H9 (cell line): ENCODE measurements at regions not wholly inside any gene's neighbourhood (a gene's known extent, or its start where the extent isn't known, plus 50 kb on each side); places are given as distances from the start of the nearest gene placed in this dataset.

Experiments
- DNase-seq: peaks from one replicate; pipeline ENCODE4 v3.0.0-alpha.2; 2017
- H2AFZ ChIP-seq: one replicate; pipeline ENCODE4 v1.6.1; 2013; ENCODE audit warnings: mild to moderate bottlenecking, low read length, control low read depth, moderate library complexity
- H2AK5ac ChIP-seq: 2 replicates; pipeline ENCODE4 v1.6.1; 2013; ENCODE audit warnings: low read length, control low read depth, mixed read lengths; ENCODE audit not compliant: insufficient read length
- H2BK120ac ChIP-seq: one replicate; pipeline ENCODE4 v1.6.1; 2013; ENCODE audit warnings: low read depth, mild to moderate bottlenecking, low read length, control low read depth, inconsistent platforms; ENCODE audit not compliant: poor library complexity, severe bottlenecking
- H2BK12ac ChIP-seq: 2 replicates; pipeline ENCODE4 v1.6.1; 2013; ENCODE audit warnings: low read length, control low read depth, mixed read lengths, low read depth; ENCODE audit not compliant: insufficient read length
- H2BK15ac ChIP-seq: 2 replicates; pipeline ENCODE4 v1.6.1; 2013; ENCODE audit warnings: low read depth, low read length, control low read depth
- H2BK20ac ChIP-seq: one replicate; pipeline ENCODE4 v1.6.1; 2013; ENCODE audit warnings: low read depth, mild to moderate bottlenecking, low read length, control low read depth, inconsistent platforms; ENCODE audit not compliant: poor library complexity, severe bottlenecking
- H2BK5ac ChIP-seq: 2 replicates; pipeline ENCODE4 v1.6.1; 2013; ENCODE audit warnings: low read length, control low read depth, mixed read lengths; ENCODE audit not compliant: insufficient read length
- H3K14ac ChIP-seq: 2 replicates; pipeline ENCODE4 v1.6.1; 2013; ENCODE audit warnings: low read length, control low read depth; ENCODE audit not compliant: insufficient read depth
- H3K18ac ChIP-seq: 2 replicates; pipeline ENCODE4 v1.6.1; 2013; ENCODE audit warnings: low read depth, mild to moderate bottlenecking, mixed read lengths, low read length, control low read depth; ENCODE audit not compliant: insufficient read length
- H3K23ac ChIP-seq: 2 replicates; pipeline ENCODE4 v1.6.1; 2013; ENCODE audit warnings: low read length, control low read depth, mixed read lengths, low read depth; ENCODE audit not compliant: insufficient read length
- H3K23me2 ChIP-seq: 2 replicates; pipeline ENCODE4 v1.6.1; 2013; ENCODE audit warnings: low read depth, mild to moderate bottlenecking, mixed read lengths, low read length, control low read depth; ENCODE audit not compliant: insufficient read length, poor library complexity, severe bottlenecking
- H3K27ac ChIP-seq: 2 replicates; pipeline ENCODE4 v1.5.1; 2013; ENCODE audit warnings: low read length, control low read depth, mixed read lengths, low read depth; ENCODE audit not compliant: insufficient read length
- H3K27me3 ChIP-seq: 2 replicates; pipeline ENCODE4 v1.6.1; 2013; ENCODE audit warnings: low read length, control low read depth, inconsistent platforms; ENCODE audit not compliant: insufficient read depth
- H3K4ac ChIP-seq: 2 replicates; pipeline ENCODE4 v1.6.1; 2013; ENCODE audit warnings: low read depth, mild to moderate bottlenecking, control low read depth, inconsistent platforms, low read length, moderate library complexity
- H3K4me1 ChIP-seq: 2 replicates; pipeline ENCODE4 v1.6.1; 2013; ENCODE audit warnings: low read length, control low read depth, inconsistent platforms; ENCODE audit not compliant: insufficient read depth
- H3K4me2 ChIP-seq: 2 replicates; pipeline ENCODE4 v1.6.1; 2013; ENCODE audit warnings: low read length, control low read depth, mixed read lengths; ENCODE audit not compliant: insufficient read length, insufficient read depth
- H3K56ac ChIP-seq: 2 replicates; pipeline ENCODE4 v1.6.1; 2013; ENCODE audit warnings: low read depth, mild to moderate bottlenecking, mixed read lengths, low read length, control low read depth; ENCODE audit not compliant: insufficient read length
- H3K79me1 ChIP-seq: 2 replicates; pipeline ENCODE4 v1.6.1; 2013; ENCODE audit warnings: low read depth, mild to moderate bottlenecking, moderate library complexity, low read length, control low read depth, inconsistent platforms; ENCODE audit not compliant: insufficient read depth, poor library complexity, severe bottlenecking
- H3K79me2 ChIP-seq: 2 replicates; pipeline ENCODE4 v1.6.1; 2013; ENCODE audit warnings: low read length, control low read depth, inconsistent platforms; ENCODE audit not compliant: insufficient read depth
- H3K9ac ChIP-seq: 2 replicates; pipeline ENCODE4 v1.6.1; 2013; ENCODE audit warnings: low read length, control low read depth, mixed read lengths; ENCODE audit not compliant: insufficient read length; ENCODE audit errors: extremely low read depth
- H3K9me3 ChIP-seq: one replicate; pipeline ENCODE4 v1.6.1; 2013; ENCODE audit warnings: low read depth, low read length, inconsistent platforms; ENCODE audit not compliant: control insufficient read depth
- H3T11ph ChIP-seq: one replicate; pipeline ENCODE4 v1.6.1; 2013; ENCODE audit warnings: mild to moderate bottlenecking, low read length, control low read depth, inconsistent platforms
- H4K20me1 ChIP-seq: one replicate; pipeline ENCODE4 v1.6.1; 2013; ENCODE audit not compliant: control insufficient read depth, insufficient read length, insufficient read depth
- H4K5ac ChIP-seq: 2 replicates; pipeline ENCODE4 v1.6.1; 2013; ENCODE audit warnings: low read depth, mild to moderate bottlenecking, mixed read lengths, low read length, control low read depth; ENCODE audit not compliant: insufficient read length
- H4K8ac ChIP-seq: replicated peaks from 2 replicates; pipeline ENCODE4 v1.6.1; 2013; ENCODE audit warnings: low read length, control low read depth, mixed read lengths, low read depth; ENCODE audit not compliant: insufficient read length
- H4K91ac ChIP-seq: 2 replicates; pipeline ENCODE4 v1.6.1; 2013; ENCODE audit warnings: low read depth, mild to moderate bottlenecking, moderate library complexity, mixed read lengths, low read length, control low read depth; ENCODE audit not compliant: insufficient read length
- H3K27ac Mint-ChIP-seq, 3 experiments: 2 replicates in 2 of 3; 3 replicates in 1 of 3; pipeline ENCODE4 v1.8.0; 2020 to 2021; ENCODE audit warnings: mixed read lengths in 3 of 3, mild to moderate bottlenecking in 1 of 3, moderate library complexity in 1 of 3
- H3K27me3 Mint-ChIP-seq: 2 replicates; pipeline ENCODE4 v1.8.0; 2021; ENCODE audit warnings: low read depth, mild to moderate bottlenecking, moderate library complexity, mixed read lengths
- H3K36me3 Mint-ChIP-seq, 3 experiments: 2 replicates in 2 of 3; 3 replicates in 1 of 3; pipeline ENCODE4 v1.8.0; 2020 to 2021; ENCODE audit warnings: low read depth in 3 of 3, mixed read lengths in 3 of 3; ENCODE audit not compliant: insufficient read depth in 1 of 3
- H3K4me1 Mint-ChIP-seq, 2 experiments: 2 replicates each; pipeline ENCODE4 v1.8.0; 2020; ENCODE audit warnings: mixed read lengths in 2 of 2
- H3K4me3 Mint-ChIP-seq, 2 experiments: 2 replicates in 1 of 2; 3 replicates in 1 of 2; pipeline ENCODE4 v1.8.0; 2020 to 2021; ENCODE audit warnings: mild to moderate bottlenecking in 2 of 2, mixed read lengths in 2 of 2, moderate library complexity in 1 of 2
- H3K9me3 Mint-ChIP-seq, 2 experiments: 2 replicates in 1 of 2; 3 replicates in 1 of 2; pipeline ENCODE4 v1.8.0; 2020; ENCODE audit warnings: mild to moderate bottlenecking in 2 of 2, mixed read lengths in 2 of 2, moderate library complexity in 1 of 2
- CTCF ChIP-seq: fragments of 200-600 bp; sonication (generic); conservative IDR thresholded peaks from 3 replicates; pipeline ENCODE4 v1.8.0; 2021; ENCODE audit warnings: antibody characterized with exemption, mild to moderate bottlenecking
- WGBS: extraction: QIAGEN DNeasy Blood & Tissue Kit; methylation state at CpG from one replicate; pipeline ENCODE4 v1.1.7; 2013; ENCODE audit warnings: missing lambda C conversion rate, low lambda C conversion rate, mixed read lengths; ENCODE audit not compliant: insufficient read length; ENCODE audit errors: extremely low coverage; 5-methylcytosine and 5-hydroxymethylcytosine counted together

- H3K14ac ChIP-seq: no peak overlapping the region
- no peaks in the 10 kb centered on the region for H4K20me1 ChIP-seq
- no peak overlapping the region for H3K4me3 Mint-ChIP-seq
- no peak overlapping the region for H2AFZ ChIP-seq
- no peak overlapping the region for H3K27ac ChIP-seq
- no peak overlapping the region for H4K91ac ChIP-seq
- no peak overlapping the region for H4K8ac ChIP-seq
- H3K27me3 ChIP-seq: no peaks in the 10 kb centered on the region
- no peak overlapping the region for H2BK12ac ChIP-seq
- H3K9me3 Mint-ChIP-seq: no peaks in the 10 kb centered on the region
- H2BK120ac ChIP-seq: no peak overlapping the region
- H3K23ac ChIP-seq: no peak overlapping the region
- no peak overlapping the region for H3K4ac ChIP-seq
- H3T11ph ChIP-seq: no peak overlapping the region
- peaks cover 0 to 4% (median 0%) of the 10 kb centered on the region in 3 experiments; a peak in 2 of 7 replicates for H3K36me3 Mint-ChIP-seq
- no peak overlapping the region for H2BK5ac ChIP-seq
- H3K9me3 ChIP-seq: no peaks in the 10 kb centered on the region
- no peak overlapping the region for H3K4me2 ChIP-seq
- H4K5ac ChIP-seq: no peak overlapping the region
- no CpG with 5 or more reads among the region's 3 CpGs for WGBS
- no peak for TF ChIP-seq CTCF
- H2BK20ac ChIP-seq: no peak overlapping the region
- peaks cover 27 to 29% of the 10 kb centered on the region in 2 experiments for H3K4me1 Mint-ChIP-seq
- H2AK5ac ChIP-seq: no peak overlapping the region
- DNase-seq: no peak
- H3K27me3 Mint-ChIP-seq: no peaks in the 10 kb centered on the region; the same call in 1 of the 2 replicates
- no peaks in the 10 kb centered on the region for H3K79me2 ChIP-seq
- no peaks in the 10 kb centered on the region for H3K79me1 ChIP-seq
- H2BK15ac ChIP-seq: no peak overlapping the region
- H3K23me2 ChIP-seq: no peaks in the 10 kb centered on the region
- no peak overlapping the region for H3K18ac ChIP-seq
- no peak overlapping the region for H3K27ac Mint-ChIP-seq
- H3K9ac ChIP-seq: no peak overlapping the region
- no peak overlapping the region for H3K56ac ChIP-seq
- no peaks in the 10 kb centered on the region; the same call in 1 of the 2 replicates for H3K4me1 ChIP-seq
Measured at GRCh38 chr1:94730450-94730849, 89.7 kb upstream of the SLC44A3 start.
